ENCODE measurements at regions not wholly inside any gene's neighbourhood (a gene's known extent, or its start where the extent isn't known, plus 50 kb on each side); places are given as distances from the start of the nearest gene placed in this dataset.
"Not testable (repeated sequence)": the region's sequence is repeated elsewhere in the genome, so short reads cannot be mapped to it uniquely, and the experiment has no call there.

DNA sequence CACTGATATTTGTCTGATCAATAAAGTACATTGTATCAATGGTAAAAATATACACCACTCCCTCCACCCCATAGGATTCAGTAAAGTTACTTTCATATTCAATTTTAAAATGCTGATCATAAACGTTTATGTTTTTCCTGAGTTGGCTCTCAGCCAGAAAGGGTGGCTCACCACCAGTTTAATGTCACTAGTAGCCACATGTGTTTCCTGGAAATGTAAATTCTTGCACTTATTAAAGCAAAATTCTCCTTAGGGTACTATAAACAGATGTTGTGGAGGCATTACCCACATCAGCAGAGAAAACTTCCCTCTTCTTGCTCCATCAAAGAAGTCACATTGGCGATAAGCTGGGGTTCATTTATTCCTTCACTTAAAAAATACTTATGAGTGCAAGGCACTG, 210.3 kb downstream of the SREK1 start:
- no peak for DNase-seq

DNA sequence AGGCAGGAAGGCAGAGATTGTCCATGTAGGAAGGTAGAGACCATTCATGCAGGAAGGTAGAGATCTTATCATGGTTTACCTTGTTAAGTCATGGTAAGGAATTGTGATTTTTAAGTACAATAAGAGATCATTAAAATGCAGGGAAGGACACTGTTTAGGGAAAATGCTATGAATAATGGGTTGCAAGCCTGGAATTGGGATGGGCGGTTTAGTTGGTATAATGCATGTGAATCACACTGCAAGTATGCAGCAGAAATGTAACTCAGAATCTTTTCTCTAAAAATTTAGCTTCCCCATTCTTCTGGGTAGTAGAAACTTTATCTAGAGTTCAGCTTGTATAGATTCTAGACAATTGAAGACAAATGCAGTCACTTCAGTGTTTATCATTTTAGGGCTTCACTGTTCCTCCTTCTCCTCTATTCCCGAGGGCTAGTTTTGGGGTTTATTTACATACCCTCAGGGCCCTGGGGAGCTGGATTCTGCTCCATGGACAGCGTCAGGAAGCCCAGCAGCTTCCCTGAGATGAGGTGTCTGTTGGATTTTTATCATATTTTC, 212.0 kb downstream of the SREK1 start:
- no peak for DNase-seq

DNA sequence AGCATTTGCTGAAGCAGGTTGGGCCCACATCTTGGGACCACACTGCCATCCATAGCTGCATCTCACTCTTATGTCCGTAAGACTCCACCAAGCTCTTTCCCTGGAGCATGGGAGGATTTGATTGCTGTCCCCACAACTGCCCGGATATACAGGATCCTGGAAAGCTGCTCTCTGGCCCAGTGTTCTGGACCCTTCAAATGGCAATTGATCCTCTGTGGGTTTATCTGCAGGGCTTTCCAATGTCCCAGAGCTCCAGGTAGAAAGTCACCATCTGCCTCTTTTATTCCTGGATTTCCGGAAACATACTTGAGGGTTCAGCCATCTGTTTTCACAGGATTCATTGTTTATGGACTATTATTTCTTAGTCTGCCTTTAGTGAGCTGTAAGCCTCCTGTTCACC, 214.6 kb downstream of the SREK1 start:
- no peak for DNase-seq

DNA sequence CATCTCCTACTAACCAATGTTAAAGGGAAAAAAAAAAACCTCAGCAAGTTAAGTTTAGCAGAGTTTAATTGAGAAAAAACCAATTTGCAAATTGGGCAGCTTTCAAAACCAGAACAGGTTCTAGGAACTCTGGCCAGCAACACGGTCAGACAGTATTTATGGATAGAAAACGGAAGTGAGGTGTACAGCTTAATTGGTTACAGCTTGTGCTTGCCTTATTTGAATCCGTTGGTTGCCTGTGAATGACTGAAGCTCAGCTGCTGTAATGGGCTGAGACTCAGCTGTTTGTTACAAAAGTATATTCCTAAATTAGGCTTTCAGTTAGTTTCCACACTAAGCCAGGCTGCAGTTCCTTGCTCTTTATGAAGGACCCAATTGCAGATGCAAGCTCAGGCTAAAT, 217.0 kb downstream of the SREK1 start:
- DNase-seq: no peak

DNA sequence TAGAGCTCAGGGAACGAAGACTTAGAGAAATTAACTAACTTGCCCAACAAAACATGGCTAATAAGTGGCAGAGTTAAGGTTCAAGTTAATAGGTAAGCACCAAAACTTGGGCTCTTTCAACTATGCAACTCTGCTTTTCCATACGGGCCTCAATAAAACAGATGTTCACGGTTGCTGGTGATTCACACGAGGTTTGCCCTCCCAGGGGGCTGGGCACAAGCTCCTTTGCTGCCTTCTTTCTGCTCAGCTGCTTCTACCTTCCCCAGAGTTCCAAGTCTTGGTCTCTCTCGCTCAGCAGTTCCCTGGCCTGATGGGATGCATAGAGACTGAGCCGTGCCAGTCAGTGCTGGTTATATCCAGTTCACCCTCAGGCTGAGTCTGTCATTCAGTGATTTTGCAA, 217.9 kb downstream of the SREK1 start:
- no peak for DNase-seq

DNA sequence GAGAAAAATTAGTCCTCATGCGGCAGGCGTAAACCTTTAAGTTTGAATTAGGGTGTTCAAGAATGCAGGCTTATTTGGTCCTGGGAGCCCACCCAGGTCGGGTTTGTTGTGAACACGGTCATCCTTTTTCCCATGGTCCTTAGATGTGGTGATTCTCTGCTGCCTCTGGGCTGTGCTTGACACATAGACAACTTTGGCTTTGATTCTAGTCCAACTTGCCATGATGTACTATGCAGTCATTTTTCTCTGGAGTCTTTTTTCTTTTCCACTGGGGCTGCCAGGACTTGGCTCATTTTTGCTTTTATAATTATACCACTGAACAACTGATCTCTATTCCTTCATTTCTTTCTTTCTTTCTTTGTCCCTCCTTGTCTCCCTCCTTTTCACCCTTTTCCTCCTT, 218.6 kb downstream of the SREK1 start:
- no peak for DNase-seq

DNA sequence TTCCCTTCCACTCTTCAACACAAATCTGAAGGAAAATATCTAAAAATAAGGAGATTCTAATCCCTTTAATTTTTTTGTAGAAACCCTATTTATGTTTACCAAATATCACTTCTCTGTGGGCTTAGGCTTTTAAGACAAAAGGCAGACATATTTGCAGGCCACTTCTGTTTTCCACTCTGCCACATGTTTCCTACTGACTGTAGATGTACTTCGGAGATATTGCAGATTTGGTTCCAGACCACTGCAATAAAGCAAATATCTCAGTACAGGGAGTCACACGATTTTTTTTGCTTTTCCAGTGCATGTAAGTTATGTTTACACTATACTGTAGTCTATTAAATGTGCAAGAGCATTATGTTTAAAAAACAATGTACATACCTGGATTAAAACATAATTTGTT, 219.0 kb downstream of the SREK1 start:
- DNase-seq: no peak

DNA sequence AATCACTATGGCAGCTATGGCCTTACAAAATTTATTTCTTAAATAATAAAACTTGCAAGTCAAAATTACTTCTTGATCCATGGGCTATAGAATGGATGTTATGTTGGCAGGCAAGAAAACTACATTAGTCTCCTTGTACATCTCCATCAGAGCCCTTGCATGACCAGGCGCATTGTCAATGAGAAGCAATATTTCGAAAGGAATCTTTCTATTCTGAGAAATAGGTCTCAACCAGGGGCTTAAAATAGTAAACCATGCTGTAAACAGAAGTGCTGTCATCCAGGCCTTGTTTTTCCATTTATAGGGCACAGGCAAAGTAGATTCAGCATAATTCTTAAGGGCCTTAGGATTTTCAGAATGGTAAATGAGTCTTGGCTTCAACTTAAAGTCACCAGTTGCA, 220.1 kb downstream of the SREK1 start:
- no peak for DNase-seq

DNA sequence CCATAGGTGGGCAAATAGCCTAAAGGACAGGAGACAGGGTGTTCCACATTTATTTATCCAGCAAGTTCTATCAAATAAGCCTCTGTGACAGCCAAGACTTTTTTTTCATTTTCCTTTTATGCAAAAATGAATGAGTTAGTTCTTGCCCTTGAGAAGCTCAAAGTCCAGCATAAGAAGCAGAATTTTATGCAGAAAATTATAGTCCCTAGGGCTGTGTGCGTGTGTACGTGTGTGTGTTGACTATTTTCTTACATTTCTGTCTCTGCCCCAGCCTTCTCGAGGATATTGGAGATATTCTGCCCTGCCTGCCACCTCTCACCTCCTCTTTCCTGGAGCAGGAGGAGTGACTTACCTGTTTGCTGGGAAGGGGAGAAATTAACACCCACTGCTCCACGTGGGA, 221.9 kb downstream of the SREK1 start:
- DNase-seq: no peak

DNA sequence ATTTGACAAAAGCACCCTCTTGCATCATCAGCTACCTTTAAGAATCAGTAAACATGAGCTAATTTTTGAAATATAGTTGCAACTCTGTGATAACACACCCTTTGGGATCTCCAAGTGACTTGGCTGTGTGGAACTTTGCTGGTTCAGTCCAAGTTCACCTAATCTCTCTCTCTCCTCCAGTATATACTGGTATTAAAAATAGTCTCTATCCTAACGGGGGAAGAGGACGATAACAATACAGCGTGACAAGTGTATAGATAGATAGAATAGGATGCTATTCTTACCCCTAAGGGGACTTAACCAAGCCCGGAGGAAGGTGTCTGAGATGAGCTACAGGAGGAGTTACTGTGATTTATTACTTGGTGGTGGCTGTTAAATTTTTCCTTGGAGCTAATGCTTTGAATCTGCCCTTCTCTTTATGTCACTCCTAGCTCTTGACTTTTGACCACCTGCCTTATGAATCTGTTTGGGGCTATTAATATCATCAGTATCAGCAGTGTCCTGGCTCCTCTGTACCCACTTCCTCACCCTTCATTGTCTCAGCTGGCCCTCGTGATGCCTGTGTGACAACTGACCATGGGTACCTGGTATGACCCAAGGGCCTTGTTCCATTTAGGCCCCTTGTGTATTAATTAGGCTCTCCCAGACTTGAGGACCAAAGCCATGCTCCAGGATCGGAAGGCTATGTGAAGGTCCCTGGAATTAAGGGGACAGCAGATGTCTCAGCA, 223.9 kb downstream of the SREK1 start:
- DNase-seq: no peak

DNA sequence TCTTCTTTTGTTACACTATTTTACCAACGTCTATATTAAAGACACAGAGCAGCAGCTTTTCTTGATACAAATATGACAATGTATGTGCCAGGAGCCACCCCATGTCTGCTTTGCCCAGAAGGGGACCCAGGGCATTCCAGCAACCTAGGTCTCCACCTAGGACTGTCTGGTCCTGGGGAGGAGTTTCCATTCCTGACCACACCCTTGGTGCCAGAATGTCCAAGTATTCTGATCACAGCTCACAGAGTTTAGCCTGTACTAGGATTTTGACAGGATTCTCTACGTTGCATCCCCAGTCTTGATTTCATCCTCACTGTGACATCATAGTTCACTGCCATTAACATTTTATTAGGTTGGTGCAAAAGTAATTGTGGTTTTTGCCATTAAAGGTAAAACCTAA, 224.7 kb downstream of the SREK1 start:
- no peak for DNase-seq

DNA sequence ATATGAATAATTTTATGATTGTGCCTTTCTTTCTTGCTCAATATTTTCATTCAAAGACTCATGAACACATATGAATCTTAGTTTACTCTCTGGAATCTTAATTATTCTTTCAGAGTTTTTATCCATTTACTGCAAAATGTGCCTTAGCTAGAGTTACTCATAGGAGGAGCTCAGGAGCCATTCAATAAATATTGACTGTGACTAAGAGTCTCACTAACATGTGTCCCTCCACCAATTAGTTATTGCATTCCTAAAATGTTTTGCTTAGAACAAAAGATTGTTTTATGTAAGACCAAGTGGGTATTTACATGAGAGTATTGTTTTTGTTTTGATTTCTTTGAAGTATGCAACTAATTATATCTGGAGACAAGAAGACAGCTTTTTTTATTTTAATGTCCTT, 218.4 kb upstream of the MAST4 start:
- DNase-seq: no peak

DNA sequence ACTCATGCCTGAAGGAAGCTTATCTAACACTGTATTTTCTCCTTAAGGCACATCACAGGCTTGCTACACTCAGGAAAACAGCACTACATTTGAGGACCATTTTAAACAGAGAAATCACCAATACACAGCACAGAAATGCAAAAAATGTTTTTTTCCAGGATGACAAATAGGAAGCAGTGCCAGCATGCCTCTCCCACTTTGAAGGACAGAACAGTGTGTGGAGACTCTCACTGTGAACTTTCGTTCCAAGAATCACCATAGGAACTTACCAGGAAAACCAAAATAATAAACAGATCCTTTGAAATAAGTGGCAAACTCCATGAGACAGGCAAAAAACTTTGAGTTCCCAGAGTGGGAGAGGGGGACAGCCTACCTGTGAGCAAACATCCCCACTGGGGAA, 217.8 kb upstream of the MAST4 start:
- no peak for DNase-seq

DNA sequence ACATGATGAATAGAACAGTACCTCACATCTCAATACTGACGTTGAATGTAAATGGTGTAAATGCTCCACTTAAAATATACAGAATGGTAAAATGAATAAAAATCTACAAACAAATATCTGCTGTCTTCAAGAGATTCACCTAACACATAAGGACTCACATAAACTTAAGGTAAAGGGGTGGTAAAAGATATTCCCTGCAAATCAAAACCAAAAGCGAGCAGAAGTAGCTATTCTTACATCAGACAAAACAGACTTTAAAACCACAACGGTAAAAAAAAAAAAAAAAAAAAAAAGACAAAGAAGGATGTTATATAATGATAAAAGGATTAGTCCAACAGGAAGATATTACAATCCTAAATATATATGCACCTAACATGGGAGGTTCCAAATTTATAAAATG, 214.0 kb upstream of the MAST4 start:
- DNase-seq: no peak

DNA sequence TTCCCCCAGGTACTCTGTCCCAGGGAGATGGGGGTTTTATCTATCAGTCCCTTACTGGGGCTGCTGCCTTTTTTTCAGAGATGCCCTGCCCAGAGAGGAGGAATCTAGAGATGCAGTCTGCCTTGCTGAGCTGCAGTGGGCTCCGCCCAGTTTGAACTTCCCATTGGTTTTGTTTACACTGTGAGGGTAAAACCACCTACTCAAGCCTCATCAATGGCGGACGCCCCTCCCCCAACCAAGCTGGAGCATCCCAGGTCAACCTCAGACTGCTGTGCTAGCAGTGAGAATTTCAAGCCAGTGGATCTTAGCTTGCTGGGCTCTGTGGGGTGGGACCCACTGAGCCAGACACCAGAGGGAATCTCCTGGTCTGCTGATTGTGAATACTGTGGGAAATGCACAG, 191.0 kb upstream of the MAST4 start:
- DNase-seq: not testable (repeated sequence)

DNA sequence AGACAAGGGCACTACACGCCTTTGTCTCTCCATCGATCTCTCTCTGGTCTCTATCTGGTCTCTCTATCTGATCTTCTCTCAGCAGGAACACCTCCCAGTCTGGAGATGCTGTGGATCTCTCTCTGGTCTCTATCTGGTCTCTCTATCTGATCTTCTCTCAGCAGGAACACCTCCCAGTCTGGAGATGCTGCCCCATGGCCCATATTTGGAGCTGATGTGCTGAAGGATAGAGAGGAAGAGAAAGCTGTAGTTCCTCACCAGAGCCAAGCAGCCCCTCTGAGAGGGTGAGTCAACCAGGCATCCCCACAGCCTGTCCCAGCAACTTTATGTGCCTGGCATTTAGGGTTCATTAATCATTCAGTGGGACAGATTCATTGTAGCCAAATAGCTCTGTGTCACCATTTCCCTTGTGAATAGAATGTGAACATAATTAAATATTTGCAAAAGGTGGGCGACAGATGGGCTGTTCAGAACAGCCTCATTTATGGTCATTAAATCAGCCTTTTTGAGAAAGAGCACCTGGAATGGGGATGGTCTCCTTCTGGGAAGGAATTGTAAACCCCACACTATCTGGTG, 189.3 kb upstream of the MAST4 start:
- DNase-seq: no peak

DNA sequence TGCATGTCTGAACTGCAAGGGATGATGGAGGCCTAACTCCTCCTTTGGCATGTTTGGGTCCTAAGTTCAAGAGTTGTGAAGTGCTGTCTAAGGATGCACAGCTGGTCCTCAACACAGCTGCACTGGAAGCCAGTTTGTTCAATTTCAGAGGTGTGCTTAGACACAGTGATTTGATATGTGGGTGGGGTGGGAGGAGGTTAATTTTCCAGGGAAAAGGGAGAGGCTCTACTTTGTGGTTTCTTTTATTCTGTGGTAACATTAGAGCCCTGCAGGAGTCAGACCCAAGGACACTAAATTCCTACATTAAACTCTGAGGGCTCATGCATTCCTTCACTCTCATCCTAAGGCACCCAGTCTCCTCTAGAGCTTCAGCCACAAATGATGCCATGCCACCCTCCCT, 188.4 kb upstream of the MAST4 start:
- no peak for DNase-seq

DNA sequence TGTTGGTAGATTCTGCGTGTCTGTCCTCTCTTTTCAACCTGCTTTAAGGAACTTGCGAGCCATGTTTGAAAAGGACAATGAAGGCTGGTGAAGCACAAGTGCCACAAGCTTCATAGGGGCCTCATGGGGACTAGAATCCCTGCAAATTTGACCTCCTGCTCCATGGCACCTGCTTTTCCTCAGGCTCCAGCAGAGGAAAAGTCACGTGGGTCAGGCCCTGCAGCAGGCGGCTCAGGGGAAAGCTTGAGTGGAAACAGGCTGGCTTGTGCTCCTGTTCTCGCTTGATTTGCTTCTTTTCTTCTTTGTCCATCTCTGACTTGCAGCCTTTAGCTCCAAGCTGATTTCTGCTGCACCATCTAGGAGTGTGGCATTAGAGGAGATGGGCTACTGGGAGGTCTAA, 187.6 kb upstream of the MAST4 start:
- DNase-seq: no peak

DNA sequence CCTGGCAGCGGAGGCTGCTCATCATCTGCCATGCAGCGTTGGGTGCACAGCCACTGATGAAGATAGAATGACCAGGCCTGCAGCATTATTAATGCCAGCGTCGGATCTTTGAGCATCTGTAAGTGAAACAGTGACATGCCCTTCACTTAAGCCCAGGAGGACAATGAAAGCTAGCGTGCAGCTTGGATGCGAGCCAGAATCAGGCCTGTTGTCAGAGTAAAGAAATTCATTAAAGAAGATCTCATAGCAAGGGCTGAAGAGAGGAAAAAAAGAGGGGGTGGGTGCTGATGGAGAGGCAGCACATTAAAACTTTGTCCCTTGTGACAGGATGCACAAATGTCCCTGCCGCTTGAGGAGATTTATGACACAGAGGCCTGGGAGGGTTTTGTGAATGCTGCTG, 186.1 kb upstream of the MAST4 start:
- no peak for DNase-seq

DNA sequence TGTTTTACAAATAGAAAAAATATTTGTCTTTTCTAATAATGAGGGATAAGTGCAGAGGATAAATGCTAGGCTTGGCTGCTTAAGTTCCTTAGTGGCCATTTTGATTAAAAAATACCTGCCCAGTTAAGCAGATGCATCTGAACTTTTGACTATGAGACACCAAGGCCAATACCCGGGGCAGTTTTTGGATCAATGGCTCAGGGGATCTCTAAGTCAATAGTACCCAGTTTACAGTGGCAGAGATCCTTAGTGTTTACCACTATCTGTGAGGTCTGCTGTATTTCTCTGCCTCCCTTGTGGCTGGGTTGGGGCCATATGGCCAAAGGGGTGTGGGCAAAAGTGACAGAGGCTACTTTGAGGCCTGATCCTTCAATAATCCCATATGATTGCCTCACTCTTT, 184.5 kb upstream of the MAST4 start:
- no peak for DNase-seq

DNA sequence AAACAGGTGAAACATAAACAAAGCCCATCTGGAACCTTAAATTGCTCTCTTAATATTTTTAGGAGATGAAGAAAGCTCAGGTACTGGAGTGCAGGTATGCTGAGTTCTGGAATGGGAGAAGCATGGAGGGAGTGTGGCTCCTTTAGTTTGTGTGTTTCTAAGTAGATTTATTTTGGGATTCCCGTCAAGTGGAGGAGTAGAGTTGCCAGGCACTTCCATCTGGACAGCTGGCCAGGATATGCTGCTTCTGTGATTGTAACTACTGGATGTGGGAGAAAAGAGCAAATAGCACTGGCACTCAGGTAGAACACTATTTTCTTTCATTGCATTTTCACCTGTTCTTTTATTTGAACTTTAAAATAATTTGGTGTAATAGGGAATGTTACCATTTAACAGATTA, 182.3 kb upstream of the MAST4 start:
- no peak for DNase-seq

DNA sequence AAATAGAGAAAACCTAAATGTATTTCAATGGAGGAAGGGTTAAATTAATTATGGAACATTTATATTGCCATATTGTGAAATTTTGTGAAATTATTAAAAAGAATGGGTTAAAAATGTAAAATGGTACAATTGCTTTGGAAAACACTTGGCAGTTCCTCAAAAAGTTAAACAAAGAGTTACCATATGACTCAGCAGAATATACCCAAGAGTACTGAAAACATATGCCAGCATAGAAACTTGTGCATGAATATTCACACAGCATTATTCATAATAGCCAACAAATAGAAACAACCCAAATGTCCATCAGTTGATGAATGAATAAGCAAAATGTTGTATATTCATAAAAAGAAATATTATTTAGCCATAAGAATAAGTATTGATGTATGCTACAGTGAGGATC, 181.0 kb upstream of the MAST4 start:
- no peak for DNase-seq

DNA sequence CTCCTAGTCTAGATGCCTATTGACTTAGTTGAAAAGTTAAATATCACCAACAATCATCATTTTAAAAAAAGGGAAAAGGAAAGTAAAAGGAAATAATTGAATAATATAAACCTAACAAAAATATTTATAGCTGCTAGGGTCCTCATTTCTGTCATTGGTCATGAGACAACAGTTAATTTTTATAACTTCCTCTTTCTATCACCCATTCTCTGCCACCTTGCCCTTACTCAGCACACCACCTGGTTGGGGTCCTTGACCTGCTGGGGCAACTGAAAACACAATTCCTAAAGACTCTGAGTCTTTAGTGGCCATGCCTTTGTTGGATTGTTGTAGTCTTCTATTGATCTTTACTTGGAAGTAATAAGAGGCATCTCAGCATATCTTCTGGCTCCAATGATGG, 179.5 kb upstream of the MAST4 start:
- DNase-seq: no peak

DNA sequence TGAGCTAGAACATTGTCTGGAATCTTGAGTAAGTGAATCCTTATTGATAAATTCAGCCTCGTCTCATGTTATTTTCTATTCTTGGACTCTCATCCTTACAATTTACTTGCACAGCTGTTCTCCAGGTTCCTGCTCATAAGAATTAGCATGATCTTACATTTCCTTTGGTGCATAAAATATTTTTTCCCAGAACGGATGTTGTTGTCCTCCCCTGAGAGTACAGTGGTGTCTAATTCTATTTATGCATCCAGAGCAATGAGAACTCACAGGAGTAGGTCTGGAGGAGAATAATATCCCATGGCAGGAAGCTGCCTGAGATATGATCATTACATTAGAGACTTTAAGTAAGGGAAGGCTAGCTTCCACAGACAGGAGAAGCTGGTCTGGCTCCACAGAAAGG, 178.4 kb upstream of the MAST4 start:
- DNase-seq: no peak

DNA sequence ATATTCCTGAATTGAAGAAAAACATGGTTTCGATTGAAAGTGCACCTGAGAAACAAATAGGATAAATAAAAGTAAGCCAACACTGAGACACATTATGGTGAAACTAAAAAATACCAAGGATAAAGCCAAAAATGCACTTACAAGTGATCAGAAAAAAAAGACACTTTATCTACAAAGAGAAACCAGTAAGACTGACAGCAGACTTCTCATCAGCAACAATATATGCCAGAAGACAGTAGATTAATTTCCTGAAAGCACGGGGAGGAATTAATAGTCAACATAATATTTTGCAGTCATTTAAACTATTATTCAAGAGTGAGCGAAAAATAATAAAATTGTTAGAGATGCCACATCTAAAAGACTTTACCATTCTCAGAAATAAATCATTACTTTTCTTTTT, 172.7 kb upstream of the MAST4 start:
- no peak for DNase-seq

Measured in stimulated activated CD4-positive, alpha-beta T cell treated with anti-CD3 and anti-CD28 coated beads, Interleukin-4, amount 100 ng/mL, for 1 hour (primary cell).